Glomerular visceral epithelial cell (primary cell): ENCODE measurements at regions not wholly inside any gene's neighbourhood (a gene's known extent, or its start where the extent isn't known, plus 50 kb on each side); places are given as distances from the start of the nearest gene placed in this dataset.

Experiments used
- DNase-seq: peaks from one replicate; pipeline ENCODE4 v3.0.0-alpha.2; 2016; ENCODE audit errors: extremely low spot score

GRCh38 chr1:22376546-22376945, 75.1 kb upstream of the ZBTB40 start:
- DNase-seq, result no peak

GRCh38 chr1:22376976-22377375, 74.7 kb upstream of the ZBTB40 start:
- no peak for DNase-seq

GRCh38 chr1:22379566-22379965, 72.1 kb upstream of the ZBTB40 start:
- no peak for DNase-seq

- DNase-seq, result peak; percentile 38
Observed at GRCh38 chr1:22380024-22380785, 71.4 kb upstream of the ZBTB40 start.

GRCh38 chr1:22383526-22384294, 67.9 kb upstream of the ZBTB40 start:
- DNase-seq, result no peak

GRCh38 chr1:22385537-22385936, 66.1 kb upstream of the ZBTB40 start:
- DNase-seq, result no peak

GRCh38 chr1:22386774-22387173, 64.9 kb upstream of the ZBTB40 start:
- DNase-seq, result no peak

- no peak for DNase-seq
Observed at GRCh38 chr1:22387919-22388580, 63.6 kb upstream of the ZBTB40 start.

- DNase-seq, result no peak
Observed at GRCh38 chr1:22388671-22389450, 62.8 kb upstream of the ZBTB40 start.

GRCh38 chr1:22393587-22393986, 58.1 kb upstream of the ZBTB40 start:
- DNase-seq, result no peak

GRCh38 chr1:22398656-22399420, 52.8 kb upstream of the ZBTB40 start:
- peak; percentile 17 for DNase-seq

- DNase-seq, result no peak
Observed at GRCh38 chr1:22399421-22400091, 52.1 kb upstream of the ZBTB40 start.
